BE2C (cell line): ENCODE measurements at regions not wholly inside any gene's neighbourhood (a gene's known extent, or its start where the extent isn't known, plus 50 kb on each side); places are given as distances from the start of the nearest gene placed in this dataset.

Experiments
- DNase-seq: peaks from one replicate; pipeline ENCODE4 v3.0.0-alpha.2; 2020
- H3K27me3 ChIP-seq: fragments of 250-450 bp; sonication (Bioruptor Pico); 2 replicates; pipeline ENCODE4 v1.5.1; 2020; ENCODE audit warnings: mild to moderate bottlenecking
- H3K36me3 ChIP-seq: fragments of 250-450 bp; sonication (Bioruptor Pico); 2 replicates; pipeline ENCODE4 v1.5.1; 2020; ENCODE audit warnings: mild to moderate bottlenecking
- H3K4me1 ChIP-seq: fragments of 250-450 bp; sonication (Bioruptor Pico); 2 replicates; pipeline ENCODE4 v1.5.1; 2020
- H3K4me3 ChIP-seq: 2 replicates; pipeline ENCODE4 v1.5.1; 2011; ENCODE audit warnings: low read depth, low read length
- H3K9me3 ChIP-seq: fragments of 250-450 bp; sonication (Bioruptor Pico); 2 replicates; pipeline ENCODE4 v1.5.1; 2020
- CTCF ChIP-seq: IDR thresholded peaks from 2 replicates; pipeline ENCODE4 v1.5.1; 2012; ENCODE audit warnings: mild to moderate bottlenecking, low read depth, low read length

DNA sequence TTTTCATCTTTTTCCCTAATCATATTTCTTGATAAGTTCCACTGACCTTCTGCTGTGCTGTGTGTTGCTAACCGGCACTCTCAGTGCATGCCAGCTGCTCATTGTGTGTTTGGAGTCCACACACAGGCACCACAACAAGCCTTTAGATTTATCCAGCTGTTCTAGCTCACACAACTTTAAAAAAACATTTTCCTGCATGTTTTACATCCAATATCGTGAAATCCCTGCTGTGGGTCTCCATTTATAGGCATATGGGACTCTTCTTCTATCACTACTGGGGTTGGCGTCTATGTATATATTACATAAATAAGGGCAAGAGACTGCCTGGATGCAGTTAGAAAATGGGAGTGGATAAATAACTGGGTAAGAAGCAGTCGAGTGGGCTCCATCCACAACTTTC lies 183.6 kb upstream of the ADARB2 start:
- Histone ChIP-seq H3K4me3 (no peak overlapping the region), H3K36me3 (no peaks in the 10 kb centered on the region), H3K27me3 (no peaks in the 10 kb centered on the region), H3K9me3 (no peaks in the 10 kb centered on the region), H3K4me1 (no peaks in the 10 kb centered on the region)
- DNase-seq, result no peak
- TF ChIP-seq CTCF, result no peak

- Histone ChIP-seq H3K36me3 (no peaks in the 10 kb centered on the region), H3K4me3 (no peak overlapping the region), H3K9me3 (no peaks in the 10 kb centered on the region), H3K4me1 (no peaks in the 10 kb centered on the region), H3K27me3 (no peaks in the 10 kb centered on the region)
- TF ChIP-seq CTCF, result no peak
- no peak for DNase-seq
Measured at GRCh38 chr10:1920127-1920526, 182.8 kb upstream of the ADARB2 start.

DNA sequence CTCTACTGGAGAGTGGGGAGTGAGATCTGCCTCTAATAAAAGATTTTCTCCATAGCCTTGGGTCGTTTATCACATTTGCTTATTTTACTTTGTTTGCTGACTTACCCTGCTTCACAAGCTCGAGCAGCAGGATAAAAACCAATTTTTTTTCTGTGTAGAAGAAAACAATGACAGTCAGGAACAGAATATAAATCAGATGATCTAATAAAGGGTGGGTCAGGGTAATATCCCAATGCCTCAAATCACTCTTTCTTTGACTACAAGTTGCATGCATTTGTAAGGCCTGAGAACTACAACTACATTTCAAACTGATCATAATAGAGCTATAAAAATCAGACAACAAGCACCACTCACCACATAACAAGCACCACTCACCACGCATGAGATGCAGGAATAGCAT lies 174.4 kb upstream of the ADARB2 start:
- no peaks in the 10 kb centered on the region for H3K9me3 ChIP-seq
- no peak for DNase-seq
- TF ChIP-seq CTCF, result no peak
- no peaks in the 10 kb centered on the region for H3K36me3 ChIP-seq
- no peaks in the 10 kb centered on the region for H3K27me3 ChIP-seq
- no peak overlapping the region for H3K4me3 ChIP-seq
- H3K4me1 ChIP-seq, result no peaks in the 10 kb centered on the region

GRCh38 chr10:1903982-1904381 lies 166.7 kb upstream of the ADARB2 start:
- no peak for TF ChIP-seq CTCF
- no peak for DNase-seq
- no peaks in the 10 kb centered on the region for H3K9me3 ChIP-seq
- no peaks in the 10 kb centered on the region for H3K4me1 ChIP-seq
- no peak overlapping the region for H3K4me3 ChIP-seq
- H3K27me3 ChIP-seq, result no peaks in the 10 kb centered on the region
- H3K36me3 ChIP-seq, result no peaks in the 10 kb centered on the region

- no peaks in the 10 kb centered on the region for H3K36me3 ChIP-seq
- no peaks in the 10 kb centered on the region for H3K4me1 ChIP-seq
- DNase-seq, result no peak
- no peaks in the 10 kb centered on the region for H3K27me3 ChIP-seq
- no peaks in the 10 kb centered on the region for H3K9me3 ChIP-seq
- H3K4me3 ChIP-seq, result no peak overlapping the region
- no peak for TF ChIP-seq CTCF
Measured at GRCh38 chr10:1896153-1896552, 158.8 kb upstream of the ADARB2 start.

DNA sequence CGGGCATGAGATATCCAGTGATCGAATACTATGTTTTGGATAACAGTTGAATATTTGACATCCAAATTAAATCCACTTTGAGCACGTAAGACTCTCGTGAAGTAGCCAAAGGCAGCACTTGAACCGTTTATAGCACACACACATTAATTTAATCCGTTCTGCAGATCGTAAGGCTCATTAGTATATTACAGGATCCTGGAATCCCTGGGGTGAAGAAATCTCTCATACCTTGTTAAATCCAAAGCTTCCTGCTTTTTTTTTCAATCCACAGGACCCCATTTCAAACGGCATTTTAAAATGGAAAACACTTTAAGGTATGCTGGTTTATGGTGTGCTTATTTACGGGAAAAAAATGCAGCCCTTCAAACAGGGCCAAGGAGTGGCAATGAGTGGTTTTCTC lies 158.4 kb upstream of the ADARB2 start:
- no peak for DNase-seq
- Histone ChIP-seq H3K4me1 (no peaks in the 10 kb centered on the region), H3K9me3 (no peaks in the 10 kb centered on the region), H3K4me3 (no peak overlapping the region), H3K27me3 (no peaks in the 10 kb centered on the region), H3K36me3 (no peaks in the 10 kb centered on the region)
- TF ChIP-seq CTCF, result no peak
